ENCODE measurements at regions not wholly inside any gene's neighbourhood (a gene's known extent, or its start where the extent isn't known, plus 50 kb on each side); places are given as distances from the start of the nearest gene placed in this dataset.

DNA sequence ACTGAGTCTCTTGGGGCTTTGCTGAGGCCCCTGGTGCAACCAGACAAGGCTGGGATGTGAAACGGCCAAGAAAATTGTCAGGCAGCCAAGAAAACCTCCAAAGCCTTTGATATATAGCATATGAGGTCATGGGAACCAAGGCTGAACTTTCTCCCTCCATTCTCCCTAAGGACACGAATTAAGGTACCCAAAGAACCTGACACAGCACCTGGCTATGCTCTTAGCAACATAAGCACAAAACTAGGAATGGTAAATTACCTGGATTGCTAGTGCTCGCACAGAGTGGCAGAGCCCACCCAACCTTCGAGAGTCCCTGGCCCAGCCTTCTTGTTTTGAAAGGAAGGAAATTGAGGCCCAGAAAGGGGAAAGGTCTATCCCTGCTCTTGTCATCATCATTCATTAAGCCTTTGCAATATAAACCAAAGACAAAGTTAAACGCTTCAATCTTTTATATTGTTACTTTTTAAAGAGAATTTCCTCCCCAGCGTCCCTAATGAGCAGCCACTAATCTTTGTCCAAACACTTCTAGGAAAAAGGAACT lies 220.0 kb upstream of the NR4A3 start:
- DNase-seq (no peak), ATAC-seq (no peak)
- Histone ChIP-seq H3K36me3 (no peaks in the 10 kb centered on the region), H3K4me1 (no peaks in the 10 kb centered on the region), H3K9me3 (no peaks in the 10 kb centered on the region), H3K27me3 (no peaks in the 10 kb centered on the region), H3K4me3 (no peak overlapping the region), H3K27ac (no peak overlapping the region)
- in situ Hi-C loops (cut with MboI; ENCODE audit: low sequenced_read_pairs in 4 of 4) = no loop called here
- no peak for TF ChIP-seq POLR2A (IDR thresholded peaks at IDR 0.05)
- TF ChIP-seq, protein P1, sequence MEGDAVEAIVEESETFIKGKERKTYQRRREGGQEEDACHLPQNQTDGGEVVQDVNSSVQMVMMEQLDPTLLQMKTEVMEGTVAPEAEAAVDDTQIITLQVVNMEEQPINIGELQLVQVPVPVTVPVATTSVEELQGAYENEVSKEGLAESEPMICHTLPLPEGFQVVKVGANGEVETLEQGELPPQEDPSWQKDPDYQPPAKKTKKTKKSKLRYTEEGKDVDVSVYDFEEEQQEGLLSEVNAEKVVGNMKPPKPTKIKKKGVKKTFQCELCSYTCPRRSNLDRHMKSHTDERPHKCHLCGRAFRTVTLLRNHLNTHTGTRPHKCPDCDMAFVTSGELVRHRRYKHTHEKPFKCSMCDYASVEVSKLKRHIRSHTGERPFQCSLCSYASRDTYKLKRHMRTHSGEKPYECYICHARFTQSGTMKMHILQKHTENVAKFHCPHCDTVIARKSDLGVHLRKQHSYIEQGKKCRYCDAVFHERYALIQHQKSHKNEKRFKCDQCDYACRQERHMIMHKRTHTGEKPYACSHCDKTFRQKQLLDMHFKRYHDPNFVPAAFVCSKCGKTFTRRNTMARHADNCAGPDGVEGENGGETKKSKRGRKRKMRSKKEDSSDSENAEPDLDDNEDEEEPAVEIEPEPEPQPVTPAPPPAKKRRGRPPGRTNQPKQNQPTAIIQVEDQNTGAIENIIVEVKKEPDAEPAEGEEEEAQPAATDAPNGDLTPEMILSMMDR (IDR thresholded peaks at IDR 0.05 in 4 of 5, conservative IDR thresholded peaks at IDR 0.05 in 1 of 5) = no peak
- intact Hi-C loops (cut with DNase I; ENCODE audit: low total_unique reads) = loop anchor here (10.0 kb wide), 1 partner anchor 77 kb away; no protein-coding TSS in a partner anchor

DNA sequence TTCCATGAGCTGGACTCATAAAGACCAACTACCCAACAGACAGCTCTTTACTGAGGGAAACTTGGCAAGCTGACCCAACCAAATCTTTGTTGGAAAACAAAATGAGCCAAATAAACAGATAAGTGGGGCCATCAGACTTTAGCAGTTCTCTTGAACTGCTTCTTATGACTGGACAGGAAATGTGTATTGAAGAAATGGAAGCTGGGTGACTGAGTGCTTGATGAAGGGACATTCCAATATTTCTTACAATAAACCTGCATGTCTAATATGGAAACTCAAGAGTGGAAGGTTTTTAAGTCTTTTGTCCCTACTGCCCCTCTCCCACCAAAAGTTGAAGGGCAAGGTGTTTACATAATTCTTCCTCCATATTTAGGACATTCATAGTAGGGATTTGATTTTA lies 218.8 kb upstream of the NR4A3 start:
- no peak for ATAC-seq
- TF ChIP-seq POLR2A (IDR thresholded peaks at IDR 0.05) = no peak
- TF ChIP-seq, protein P1 (IDR thresholded peaks at IDR 0.05 in 4 of 5, conservative IDR thresholded peaks at IDR 0.05 in 1 of 5) = no peak

GRCh38 chr9:99605016-99605743 lies 216.5 kb upstream of the NR4A3 start:
- Histone ChIP-seq H3K9me3 (no peaks in the 10 kb centered on the region), H3K27me3 (no peaks in the 10 kb centered on the region), H3K27ac (no peak overlapping the region), H3K36me3 (no peaks in the 10 kb centered on the region), H3K4me1 (no peaks in the 10 kb centered on the region), H3K4me3 (no peak overlapping the region)
- intact Hi-C loops (cut with DNase I; ENCODE audit: low total_unique reads) = loop anchor here (10.0 kb wide), 1 partner anchor 80 kb away; no protein-coding TSS in a partner anchor
- in situ Hi-C loops (cut with MboI; ENCODE audit: low sequenced_read_pairs in 4 of 4) = no loop called here
- no peak for ATAC-seq
- no peak for DNase-seq
- TF ChIP-seq POLR2A (IDR thresholded peaks at IDR 0.05) = no peak
- TF ChIP-seq, protein P1 (IDR thresholded peaks at IDR 0.05 in 4 of 5, conservative IDR thresholded peaks at IDR 0.05 in 1 of 5) = no peak

More for the DNA sequence above, 218.8 kb upstream of the NR4A3 start:
- no peak overlapping the region for H3K4me3 ChIP-seq
- H3K4me1 ChIP-seq = no peaks in the 10 kb centered on the region
- no peak overlapping the region for H3K27ac ChIP-seq
- in situ Hi-C loops (cut with MboI; ENCODE audit: low sequenced_read_pairs in 4 of 4) (no loop called here), intact Hi-C loops (cut with DNase I; ENCODE audit: low total_unique reads) (loop anchor here (10.0 kb wide), 1 partner anchor 78 kb away; no protein-coding TSS in a partner anchor)
- DNase-seq = no peak
- no peaks in the 10 kb centered on the region for H3K9me3 ChIP-seq
- H3K27me3 ChIP-seq = no peaks in the 10 kb centered on the region
- H3K36me3 ChIP-seq = no peaks in the 10 kb centered on the region

- H3K9me3 ChIP-seq = no peaks in the 10 kb centered on the region
- DNase-seq (no peak), ATAC-seq (no peak)
- in situ Hi-C loops (cut with MboI; ENCODE audit: low sequenced_read_pairs in 4 of 4) = no loop called here
- no peaks in the 10 kb centered on the region for H3K36me3 ChIP-seq
- no peaks in the 10 kb centered on the region for H3K4me1 ChIP-seq
- intact Hi-C loops (cut with DNase I; ENCODE audit: low total_unique reads) = loop anchor here (10.0 kb wide), 1 partner anchor 81 kb away; no protein-coding TSS in a partner anchor
- H3K27ac ChIP-seq = no peak overlapping the region
- no peaks in the 10 kb centered on the region for H3K27me3 ChIP-seq
- no peak overlapping the region for H3K4me3 ChIP-seq
- TF ChIP-seq, protein P1 (IDR thresholded peaks at IDR 0.05 in 4 of 5, conservative IDR thresholded peaks at IDR 0.05 in 1 of 5) = no peak
- no peak for TF ChIP-seq POLR2A (IDR thresholded peaks at IDR 0.05)
Measured at GRCh38 chr9:99606296-99606695, 215.4 kb upstream of the NR4A3 start.
